ENCODE measurements at regions not wholly inside any gene's neighbourhood (a gene's known extent, or its start where the extent isn't known, plus 50 kb on each side); places are given as distances from the start of the nearest gene placed in this dataset.
"Not testable (repeated sequence)": the region's sequence is repeated elsewhere in the genome, so short reads cannot be mapped to it uniquely, and the experiment has no call there.

DNA sequence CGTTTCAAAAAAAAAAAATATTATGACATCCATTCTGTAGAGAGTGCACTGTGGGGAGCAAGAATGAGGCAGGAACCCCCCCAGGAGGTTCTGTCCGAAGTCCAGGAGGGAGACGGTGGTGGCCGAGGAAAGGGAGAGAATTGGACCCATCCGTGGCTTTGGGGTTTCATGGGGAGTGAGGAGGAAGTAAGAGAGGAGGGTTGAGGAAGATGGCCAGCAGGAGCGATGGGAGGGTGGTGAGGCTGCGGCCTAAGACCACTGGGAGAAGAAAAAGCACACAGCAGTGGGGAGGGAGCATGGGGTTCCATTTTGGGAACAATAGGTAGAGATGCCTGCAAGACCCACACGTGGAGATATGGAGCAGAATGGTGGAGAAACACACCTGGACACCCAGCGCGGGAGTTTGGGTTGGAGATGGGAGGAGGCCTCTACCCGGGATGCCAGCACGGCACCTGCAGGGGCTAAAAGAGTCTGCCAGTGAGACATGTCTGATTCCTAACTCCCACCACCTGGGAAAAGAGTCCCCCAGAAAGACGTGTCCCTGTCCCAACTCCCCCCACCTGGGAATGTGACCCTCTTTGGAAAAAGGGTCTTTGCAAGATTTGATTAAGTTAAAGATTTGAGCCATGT lies 72.5 kb upstream of the SHANK2 start:
- DNase-seq (ENCODE audit: low read depth), result no peak
- H3K4me3 ChIP-seq (ENCODE audit: low read depth, low read length), result no peak overlapping the region
- TF ChIP-seq, protein P1, sequence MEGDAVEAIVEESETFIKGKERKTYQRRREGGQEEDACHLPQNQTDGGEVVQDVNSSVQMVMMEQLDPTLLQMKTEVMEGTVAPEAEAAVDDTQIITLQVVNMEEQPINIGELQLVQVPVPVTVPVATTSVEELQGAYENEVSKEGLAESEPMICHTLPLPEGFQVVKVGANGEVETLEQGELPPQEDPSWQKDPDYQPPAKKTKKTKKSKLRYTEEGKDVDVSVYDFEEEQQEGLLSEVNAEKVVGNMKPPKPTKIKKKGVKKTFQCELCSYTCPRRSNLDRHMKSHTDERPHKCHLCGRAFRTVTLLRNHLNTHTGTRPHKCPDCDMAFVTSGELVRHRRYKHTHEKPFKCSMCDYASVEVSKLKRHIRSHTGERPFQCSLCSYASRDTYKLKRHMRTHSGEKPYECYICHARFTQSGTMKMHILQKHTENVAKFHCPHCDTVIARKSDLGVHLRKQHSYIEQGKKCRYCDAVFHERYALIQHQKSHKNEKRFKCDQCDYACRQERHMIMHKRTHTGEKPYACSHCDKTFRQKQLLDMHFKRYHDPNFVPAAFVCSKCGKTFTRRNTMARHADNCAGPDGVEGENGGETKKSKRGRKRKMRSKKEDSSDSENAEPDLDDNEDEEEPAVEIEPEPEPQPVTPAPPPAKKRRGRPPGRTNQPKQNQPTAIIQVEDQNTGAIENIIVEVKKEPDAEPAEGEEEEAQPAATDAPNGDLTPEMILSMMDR (IDR thresholded peaks at IDR 0.05; ENCODE audit: insufficient read depth, low read depth, low read length), result no peak

DNA sequence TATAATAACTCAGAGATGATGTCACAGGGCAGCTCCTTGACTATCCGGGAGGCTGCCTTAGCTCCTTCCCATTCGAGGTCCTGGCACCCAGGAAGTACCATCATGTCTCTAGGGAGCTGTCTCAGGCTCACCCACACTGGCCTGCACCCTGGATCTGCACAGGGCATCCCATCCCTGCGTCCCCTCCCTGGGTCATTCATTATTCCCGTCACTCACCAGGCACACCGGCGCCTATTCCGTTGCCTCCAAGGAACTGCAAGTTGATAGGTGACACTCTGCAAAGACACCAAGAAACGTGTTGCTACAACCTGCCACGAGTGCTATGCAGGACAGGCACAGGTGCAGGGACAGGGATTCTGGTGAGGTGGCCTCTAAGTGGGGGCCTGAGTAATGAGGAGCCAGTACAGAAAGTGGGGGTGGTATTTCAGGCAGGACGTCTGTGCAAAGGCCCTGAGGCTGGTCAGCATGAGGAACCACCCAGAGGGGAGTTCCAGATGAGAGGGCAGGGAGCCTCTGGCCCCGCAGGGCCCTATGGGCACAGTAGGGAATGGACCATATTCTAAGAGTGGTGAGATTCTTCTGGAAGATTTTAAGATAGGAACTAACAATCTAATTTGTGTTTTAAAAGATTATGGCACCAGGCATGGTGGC lies 71.6 kb upstream of the SHANK2 start:
- no peak for DNase-seq (ENCODE audit: low read depth)
- TF ChIP-seq, protein P1 (IDR thresholded peaks at IDR 0.05; ENCODE audit: insufficient read depth, low read depth, low read length), result no peak
- no peak overlapping the region for H3K4me3 ChIP-seq (ENCODE audit: low read depth, low read length)

DNA sequence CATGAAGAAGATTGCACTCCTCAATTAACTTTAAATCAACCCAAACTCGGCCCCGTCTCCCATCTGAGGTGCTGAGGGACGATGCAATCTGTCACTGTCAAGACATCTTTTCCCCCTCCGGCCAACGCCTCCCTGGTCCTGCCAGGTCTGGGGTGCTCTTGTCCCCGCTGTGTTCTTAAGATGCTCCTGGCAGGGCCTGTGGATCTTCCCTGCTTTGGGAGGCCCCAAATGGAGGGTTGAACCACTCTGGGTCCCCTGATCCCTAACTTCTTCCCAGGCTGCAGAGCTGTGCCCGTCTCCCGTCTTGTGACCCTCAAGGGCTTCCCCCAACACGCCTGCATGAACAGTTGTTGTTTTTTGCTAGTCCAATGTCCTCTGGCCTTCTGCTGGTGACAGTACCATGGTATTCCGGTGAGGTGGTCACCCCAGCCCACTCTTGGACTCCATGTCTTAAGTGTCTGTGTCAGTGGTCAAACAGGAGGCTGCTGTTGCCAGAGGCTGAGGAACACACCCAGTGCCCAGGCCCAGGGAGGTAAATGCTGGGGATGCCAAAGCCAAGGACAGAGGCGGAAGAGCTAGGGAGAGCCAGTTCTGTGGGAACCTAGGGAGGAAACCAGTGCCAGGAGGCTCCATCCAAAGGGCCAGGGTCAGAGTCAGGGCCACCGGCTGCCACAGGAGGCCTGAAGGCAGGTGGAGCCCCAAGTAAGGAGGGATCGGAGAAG lies 70.6 kb upstream of the SHANK2 start:
- no peak for DNase-seq (ENCODE audit: low read depth)
- TF ChIP-seq, protein P1 (IDR thresholded peaks at IDR 0.05; ENCODE audit: insufficient read depth, low read depth, low read length), result no peak
- H3K4me3 ChIP-seq (ENCODE audit: low read depth, low read length), result no peak overlapping the region

DNA sequence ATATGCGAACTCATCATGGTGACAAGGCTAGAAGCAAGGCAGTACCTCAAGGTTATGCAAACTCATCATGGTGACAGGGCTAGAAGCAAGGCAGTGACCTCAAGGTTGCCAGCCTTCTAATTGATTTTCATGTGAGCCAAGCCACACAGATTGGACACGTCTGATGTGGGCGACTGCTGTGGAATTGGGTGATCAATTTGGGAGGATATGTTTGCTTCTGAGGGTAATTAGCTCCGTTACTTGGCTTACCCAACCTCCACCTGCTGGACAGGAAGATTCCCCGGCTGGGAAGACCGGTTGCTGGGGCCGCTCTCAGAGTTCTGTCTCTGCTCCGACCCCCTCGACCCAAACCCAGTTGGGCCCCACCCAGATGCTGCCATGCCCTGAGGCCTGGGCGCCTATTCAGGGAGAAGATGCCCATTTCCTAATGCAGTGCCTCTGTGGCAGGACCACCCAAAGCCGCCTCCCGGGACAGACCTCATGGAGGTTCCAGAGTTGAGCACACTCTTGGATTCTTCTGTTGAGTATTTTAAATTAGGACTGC lies 69.9 kb upstream of the SHANK2 start:
- no peak overlapping the region for H3K4me3 ChIP-seq (ENCODE audit: low read depth, low read length)
- TF ChIP-seq, protein P1 (IDR thresholded peaks at IDR 0.05; ENCODE audit: insufficient read depth, low read depth, low read length), result no peak
- DNase-seq (ENCODE audit: low read depth), result no peak

DNA sequence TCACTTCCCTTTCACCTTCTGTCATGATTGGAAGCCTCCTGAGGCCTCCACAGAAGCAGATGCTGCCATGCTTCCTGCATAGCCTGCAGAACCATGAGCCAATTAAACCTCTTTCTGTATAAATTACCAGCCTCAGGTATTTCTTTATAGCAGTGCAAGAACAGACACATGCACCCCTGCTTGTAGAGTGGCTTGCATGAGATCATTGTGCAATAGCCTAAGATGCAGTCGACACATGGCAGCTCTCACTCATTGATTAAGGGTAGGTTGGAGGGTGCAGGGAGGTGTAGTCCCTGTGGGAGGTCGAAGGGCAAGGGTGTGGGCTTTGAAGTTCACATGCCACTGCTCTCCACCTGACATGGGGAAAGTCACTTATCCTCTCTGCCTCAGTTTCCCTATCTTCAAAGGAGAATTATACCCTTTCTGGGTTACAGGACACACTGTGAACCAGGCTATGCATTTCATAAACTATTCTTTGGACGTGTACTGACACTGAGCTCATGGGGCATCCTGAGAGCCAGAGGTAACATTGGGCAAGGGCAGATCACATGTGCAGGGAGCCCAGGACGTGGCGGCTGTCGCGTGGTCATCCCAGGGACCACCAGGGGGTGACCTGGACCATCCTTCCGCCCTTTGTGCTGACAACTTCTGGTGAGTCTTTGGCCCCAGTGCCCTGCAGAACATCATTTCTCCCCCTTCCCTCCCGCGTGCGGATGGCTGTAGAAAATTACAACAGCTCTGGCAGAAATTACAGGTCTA lies 69.2 kb upstream of the SHANK2 start:
- DNase-seq (ENCODE audit: low read depth), result no peak
- no peak overlapping the region for H3K4me3 ChIP-seq (ENCODE audit: low read depth, low read length)
- TF ChIP-seq, protein P1 (IDR thresholded peaks at IDR 0.05; ENCODE audit: insufficient read depth, low read depth, low read length), result no peak

DNA sequence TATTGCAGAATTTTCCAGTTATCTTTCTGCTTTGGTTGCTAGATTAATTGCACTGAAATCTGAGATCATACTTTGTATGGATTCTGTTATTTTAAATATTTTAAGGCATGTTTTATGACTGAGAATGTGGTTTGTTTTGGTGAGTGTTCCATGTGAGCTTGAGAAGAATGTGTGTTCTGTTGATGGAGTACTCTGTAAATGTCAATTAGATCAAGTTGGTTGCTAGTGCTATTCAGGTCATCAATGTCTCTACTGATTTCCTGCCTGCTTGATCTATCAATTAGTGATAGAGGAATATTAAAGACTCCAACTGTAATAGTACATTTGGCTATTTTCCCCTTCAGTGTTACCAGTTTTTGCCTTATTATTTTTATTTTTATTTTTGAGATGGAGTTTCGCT lies 64.3 kb upstream of the SHANK2 start:
- no peak for DNase-seq (ENCODE audit: low read depth)
- TF ChIP-seq, protein P1 (IDR thresholded peaks at IDR 0.05; ENCODE audit: insufficient read depth, low read depth, low read length), result no peak
- H3K4me3 ChIP-seq (ENCODE audit: low read depth, low read length), result no peak overlapping the region

DNA sequence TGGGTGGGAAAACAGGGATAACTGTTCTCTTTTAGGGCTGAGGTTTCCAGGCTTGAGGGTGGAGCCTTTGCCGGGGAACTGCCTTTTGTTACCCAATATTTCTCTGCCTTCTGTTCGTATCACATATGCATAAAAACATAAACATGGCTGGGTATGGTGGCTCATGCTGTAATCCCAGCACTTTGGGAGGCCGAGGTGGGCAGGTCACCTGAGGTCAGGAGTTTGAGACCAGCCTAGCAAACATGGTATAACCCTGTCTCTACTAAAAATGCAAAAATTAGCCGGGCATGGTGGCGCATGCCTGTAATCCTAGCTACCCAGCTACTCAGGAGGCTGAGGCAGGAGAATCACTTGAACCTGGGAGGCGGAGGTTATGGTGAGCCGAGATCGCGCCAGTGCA lies 60.2 kb upstream of the SHANK2 start:
- not testable (repeated sequence) for H3K4me3 ChIP-seq (ENCODE audit: low read depth, low read length); DNase-seq (ENCODE audit: low read depth)

Data from fibroblast of villous mesenchyme (primary cell).